DOHH2 (cell line): ENCODE measurements at regions not wholly inside any gene's neighbourhood (a gene's known extent, or its start where the extent isn't known, plus 50 kb on each side); places are given as distances from the start of the nearest gene placed in this dataset.
A peak's percentile ranks its signal among the peaks of the same experiment; 100 is the strongest.

Experiments
- H3F3A ChIP-seq: fragments of 200-600 bp; sonication (generic), shearing (Covaris generic); 2 replicates; pipeline ENCODE4 v1.6.0; 2016; ENCODE audit warnings: antibody characterized with exemption, mild to moderate bottlenecking; ENCODE audit not compliant: control insufficient read depth, insufficient read depth
- H3K27ac ChIP-seq: fragments of 200-600 bp; sonication (generic); 2 replicates; pipeline ENCODE4 v1.5.1; 2014; ENCODE audit warnings: low read depth, mild to moderate bottlenecking, low read length, moderate library complexity
- H3K27me3 ChIP-seq: fragments of 200-600 bp; sonication (generic); 2 replicates; pipeline ENCODE4 v1.6.1; 2014; ENCODE audit warnings: mild to moderate bottlenecking, low read length, mixed read lengths; ENCODE audit not compliant: control insufficient read depth
- H3K36me3 ChIP-seq: fragments of 200-600 bp; sonication (generic); 2 replicates; pipeline ENCODE4 v1.6.1; 2014; ENCODE audit warnings: mild to moderate bottlenecking, low read length, moderate library complexity, mixed read lengths; ENCODE audit not compliant: control insufficient read depth
- H3K4me1 ChIP-seq: fragments of 200-600 bp; sonication (generic); 2 replicates; pipeline ENCODE4 v1.6.1; 2014; ENCODE audit warnings: mild to moderate bottlenecking, low read length, mixed read lengths; ENCODE audit not compliant: control insufficient read depth
- H3K4me2 ChIP-seq: fragments of 200-600 bp; sonication (generic); 2 replicates; pipeline ENCODE4 v1.6.0; 2014; ENCODE audit warnings: mild to moderate bottlenecking, low read length, moderate library complexity
- H3K4me3 ChIP-seq: fragments of 200-600 bp; sonication (generic); 2 replicates; pipeline ENCODE4 v1.5.1; 2014; ENCODE audit warnings: mild to moderate bottlenecking, low read length, mixed read lengths
- H3K79me2 ChIP-seq: fragments of 200-600 bp; sonication (generic); 2 replicates; pipeline ENCODE4 v1.6.1; 2014; ENCODE audit warnings: mild to moderate bottlenecking, low read length, mixed read lengths; ENCODE audit not compliant: control insufficient read depth
- H3K9me2 ChIP-seq: fragments of 200-600 bp; sonication (generic); replicated peaks from 2 replicates; pipeline ENCODE4 v1.6.1; 2014; ENCODE audit warnings: mild to moderate bottlenecking, low read length, mixed read lengths; ENCODE audit not compliant: control insufficient read depth
- H3K9me3 ChIP-seq: fragments of 200-600 bp; sonication (generic); 2 replicates; pipeline ENCODE4 v1.6.1; 2014; ENCODE audit warnings: antibody characterized with exemption, low read length, mixed read lengths; ENCODE audit not compliant: control insufficient read depth, insufficient read depth
- H4K20me1 ChIP-seq: fragments of 200-600 bp; sonication (generic); 2 replicates; pipeline ENCODE4 v1.6.0; 2014; ENCODE audit warnings: low read depth, mild to moderate bottlenecking, antibody characterized with exemption, low read length, moderate library complexity; ENCODE audit not compliant: control insufficient read depth, insufficient read depth
- EZH2phosphoT487 ChIP-seq: fragments of 200-600 bp; sonication (generic); IDR thresholded peaks from 2 replicates; pipeline ENCODE4 v1.6.1; 2017; ENCODE audit warnings: borderline replicate concordance, mild to moderate bottlenecking, antibody characterized with exemption, low read length, moderate library complexity, mixed read lengths
- TF ChIP-seq, protein P1 (sequence below): fragments of 200-600 bp; sonication (generic); IDR thresholded peaks from one replicate; pipeline ENCODE4 v1.5.1; 2014; ENCODE audit warnings: antibody characterized with exemption, mild to moderate bottlenecking, low read depth, low read length; ENCODE audit not compliant: poor library complexity, severe bottlenecking

DNA sequence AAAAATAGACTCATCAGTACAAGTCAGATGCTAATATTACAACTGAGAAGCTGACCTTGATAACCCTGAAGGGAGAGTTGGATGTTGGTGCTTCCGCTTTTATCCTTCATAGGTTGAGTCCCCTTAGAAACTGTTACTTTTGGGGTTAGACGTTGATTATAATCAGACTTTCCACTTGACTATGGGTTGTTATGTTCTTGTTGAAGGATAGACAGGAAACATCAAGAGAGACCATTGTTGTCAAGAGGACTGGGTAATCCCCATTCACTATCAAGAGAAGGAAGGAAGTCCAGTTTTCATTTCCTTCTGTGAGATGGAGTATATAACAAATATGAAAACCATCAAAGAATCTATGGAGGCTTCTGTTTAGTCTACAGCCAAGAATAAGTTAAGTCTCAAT lies 229.9 kb upstream of the AFF2 start:
- Histone ChIP-seq H3K36me3 (no peaks in the 10 kb centered on the region), H3K27me3 (no peaks in the 10 kb centered on the region), H3K9me2 (no peaks in the 10 kb centered on the region), H3K4me1 (peaks cover 15% of the 10 kb centered on the region), H3F3A (no peaks in the 10 kb centered on the region), H3K9me3 (no peaks in the 10 kb centered on the region), H3K4me2 (peak overlapping the region; percentile 12; the same call in 1 of the 2 replicates), H3K79me2 (no peaks in the 10 kb centered on the region), H3K27ac (peak overlapping the region; percentile 6; the same call in 1 of the 2 replicates), H4K20me1 (no peaks in the 10 kb centered on the region), H3K4me3 (no peak overlapping the region)
- no peak for TF ChIP-seq EZH2phosphoT487
- TF ChIP-seq, protein P1, sequence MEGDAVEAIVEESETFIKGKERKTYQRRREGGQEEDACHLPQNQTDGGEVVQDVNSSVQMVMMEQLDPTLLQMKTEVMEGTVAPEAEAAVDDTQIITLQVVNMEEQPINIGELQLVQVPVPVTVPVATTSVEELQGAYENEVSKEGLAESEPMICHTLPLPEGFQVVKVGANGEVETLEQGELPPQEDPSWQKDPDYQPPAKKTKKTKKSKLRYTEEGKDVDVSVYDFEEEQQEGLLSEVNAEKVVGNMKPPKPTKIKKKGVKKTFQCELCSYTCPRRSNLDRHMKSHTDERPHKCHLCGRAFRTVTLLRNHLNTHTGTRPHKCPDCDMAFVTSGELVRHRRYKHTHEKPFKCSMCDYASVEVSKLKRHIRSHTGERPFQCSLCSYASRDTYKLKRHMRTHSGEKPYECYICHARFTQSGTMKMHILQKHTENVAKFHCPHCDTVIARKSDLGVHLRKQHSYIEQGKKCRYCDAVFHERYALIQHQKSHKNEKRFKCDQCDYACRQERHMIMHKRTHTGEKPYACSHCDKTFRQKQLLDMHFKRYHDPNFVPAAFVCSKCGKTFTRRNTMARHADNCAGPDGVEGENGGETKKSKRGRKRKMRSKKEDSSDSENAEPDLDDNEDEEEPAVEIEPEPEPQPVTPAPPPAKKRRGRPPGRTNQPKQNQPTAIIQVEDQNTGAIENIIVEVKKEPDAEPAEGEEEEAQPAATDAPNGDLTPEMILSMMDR: no peak

DNA sequence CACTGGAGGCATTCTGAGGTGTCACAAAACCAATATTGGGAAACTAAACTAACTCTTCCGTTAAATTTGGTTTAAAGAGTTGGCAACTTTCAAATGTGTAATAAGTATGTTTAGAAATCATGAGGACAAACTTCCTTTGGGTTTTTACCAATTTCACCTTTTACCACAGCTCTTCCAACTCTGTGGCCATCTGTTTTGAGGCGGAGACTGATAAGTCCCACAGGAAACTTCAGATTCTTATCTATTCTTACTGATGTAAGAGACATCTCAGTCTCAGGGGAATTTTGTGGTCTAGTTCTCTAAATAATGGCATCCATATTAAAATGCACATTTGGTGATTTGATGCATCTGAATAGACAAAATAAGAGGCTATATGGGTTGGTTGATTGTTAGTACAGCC lies 229.2 kb upstream of the AFF2 start:
- Histone ChIP-seq H4K20me1 (no peaks in the 10 kb centered on the region), H3K27me3 (no peaks in the 10 kb centered on the region), H3K9me2 (no peaks in the 10 kb centered on the region), H3K4me1 (peaks cover 15% of the 10 kb centered on the region), H3K79me2 (no peaks in the 10 kb centered on the region), H3K36me3 (no peaks in the 10 kb centered on the region), H3K4me3 (no peak overlapping the region), H3K27ac (no peak overlapping the region), H3K9me3 (no peaks in the 10 kb centered on the region), H3F3A (no peaks in the 10 kb centered on the region), H3K4me2 (no peak overlapping the region; the same call in 1 of the 2 replicates)
- no peak for TF ChIP-seq EZH2phosphoT487
- TF ChIP-seq, protein P1: no peak

DNA sequence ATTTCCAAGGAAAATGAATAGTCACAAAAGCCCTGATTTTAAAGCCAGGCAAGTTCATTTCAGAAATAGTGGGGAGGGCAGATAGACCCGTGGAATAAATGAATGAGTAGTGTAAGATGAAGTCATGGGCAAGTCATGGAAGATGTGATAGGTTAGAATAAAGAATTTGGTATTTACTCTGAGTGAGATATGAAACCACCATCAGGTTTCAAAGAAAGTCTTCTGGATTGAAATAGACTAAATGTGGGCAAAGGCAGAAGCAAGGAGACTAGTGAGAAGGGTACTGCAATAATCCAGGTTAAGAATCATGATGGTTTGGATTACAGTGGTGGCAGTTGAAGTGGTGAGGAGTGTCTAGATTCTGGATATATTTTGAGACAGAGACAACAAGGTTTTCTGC lies 218.5 kb upstream of the AFF2 start:
- Histone ChIP-seq H3F3A (no peaks in the 10 kb centered on the region), H4K20me1 (no peaks in the 10 kb centered on the region), H3K4me1 (peaks cover 7% of the 10 kb centered on the region), H3K79me2 (no peaks in the 10 kb centered on the region), H3K9me2 (no peaks in the 10 kb centered on the region), H3K27ac (no peak overlapping the region), H3K4me3 (no peak overlapping the region), H3K9me3 (no peaks in the 10 kb centered on the region), H3K27me3 (no peaks in the 10 kb centered on the region), H3K36me3 (no peaks in the 10 kb centered on the region), H3K4me2 (no peak overlapping the region)
- TF ChIP-seq EZH2phosphoT487: no peak
- TF ChIP-seq, protein P1: no peak
